ENCODE measurements at regions not wholly inside any gene's neighbourhood (a gene's known extent, or its start where the extent isn't known, plus 50 kb on each side); places are given as distances from the start of the nearest gene placed in this dataset.

- DNase-seq = no peak
Observed at GRCh38 chr20:40486297-40486696, 202.7 kb downstream of the MAFB start.

- DNase-seq = no peak
Observed at GRCh38 chr20:40481743-40482458, 207.1 kb downstream of the MAFB start.

GRCh38 chr20:40481337-40481736, 207.7 kb downstream of the MAFB start:
- no peak for DNase-seq

- DNase-seq = no peak
Observed at GRCh38 chr20:40477805-40478204, 211.2 kb downstream of the MAFB start.

- no peak for DNase-seq
Observed at GRCh38 chr20:40476461-40476860, 212.6 kb downstream of the MAFB start.

- DNase-seq = no peak
Observed at GRCh38 chr20:40472905-40473304, 216.1 kb downstream of the MAFB start.

GRCh38 chr20:40471261-40471629, 217.8 kb downstream of the MAFB start:
- no peak for DNase-seq

GRCh38 chr20:40470445-40471260, 218.4 kb downstream of the MAFB start:
- no peak for DNase-seq

- DNase-seq = no peak
Observed at GRCh38 chr20:40468759-40469158, 220.3 kb downstream of the MAFB start.

GRCh38 chr20:40467703-40468411, 221.2 kb downstream of the MAFB start:
- DNase-seq = no peak

- DNase-seq = no peak
Observed at GRCh38 chr20:40467067-40467466, 222.0 kb downstream of the MAFB start.

- DNase-seq = no peak
Observed at GRCh38 chr20:40464731-40465208, 224.3 kb downstream of the MAFB start.

- no peak for DNase-seq
Observed at GRCh38 chr20:40463171-40463570, 225.9 kb downstream of the MAFB start.

GRCh38 chr20:40462566-40462965, 226.5 kb downstream of the MAFB start:
- peak; percentile 13 for DNase-seq

- DNase-seq = no peak
Observed at GRCh38 chr20:40459299-40459698, 229.7 kb downstream of the MAFB start.

- no peak for DNase-seq
Observed at GRCh38 chr20:40457404-40457803, 231.6 kb downstream of the MAFB start.

GRCh38 chr20:40452758-40453157, 236.3 kb downstream of the MAFB start:
- no peak for DNase-seq

- DNase-seq = no peak
Observed at GRCh38 chr20:40451552-40451951, 237.5 kb downstream of the MAFB start.

- no peak for DNase-seq
Observed at GRCh38 chr20:40449974-40450616, 238.9 kb downstream of the MAFB start.

- DNase-seq = no peak
Observed at GRCh38 chr20:40449144-40449690, 239.8 kb downstream of the MAFB start.

GRCh38 chr20:40446888-40447287, 242.1 kb downstream of the MAFB start:
- DNase-seq = no peak

- DNase-seq = no peak
Observed at GRCh38 chr20:40444516-40444915, 244.5 kb downstream of the MAFB start.

GRCh38 chr20:40443753-40444152, 245.3 kb downstream of the MAFB start:
- DNase-seq = no peak
